ENCODE measurements at regions not wholly inside any gene's neighbourhood (a gene's known extent, or its start where the extent isn't known, plus 50 kb on each side); places are given as distances from the start of the nearest gene placed in this dataset.

- DNase-seq (ENCODE audit: low spot score): no peak
- Histone ChIP-seq H3K4me1 (ENCODE audit: control insufficient read depth in 4 of 4, insufficient read depth in 4 of 4, low read length in 3 of 4) (no peaks in the 10 kb centered on the region), H3K27ac (ENCODE audit: low read depth in 1 of 2, low read length in 2 of 2) (no peak overlapping the region), H3K9ac (ENCODE audit: low read depth in 1 of 2, low read length in 2 of 2) (no peak overlapping the region), H3K36me3 (ENCODE audit: control insufficient read depth in 4 of 4, insufficient read depth in 3 of 4, low read depth in 1 of 4, low read length in 3 of 4) (no peaks in the 10 kb centered on the region), H3K4me3 (ENCODE audit: low read depth in 1 of 3, low read length in 3 of 3) (no peak overlapping the region), H3K9me3 (ENCODE audit: control insufficient read depth in 4 of 4, low read length in 3 of 4) (no peaks in the 10 kb centered on the region), H3K27me3 (ENCODE audit: control insufficient read depth in 4 of 4, insufficient read depth in 4 of 4, low read length in 3 of 4) (no peaks in the 10 kb centered on the region)
- WGBS: 71% methylated on average over 2 of the region's 2 CpGs
- no peak for TF ChIP-seq HNF4A (conservative IDR thresholded peaks at IDR 0.05)
- no peak for TF ChIP-seq SP1 (IDR thresholded peaks at IDR 0.05)
- TF ChIP-seq, protein P1, sequence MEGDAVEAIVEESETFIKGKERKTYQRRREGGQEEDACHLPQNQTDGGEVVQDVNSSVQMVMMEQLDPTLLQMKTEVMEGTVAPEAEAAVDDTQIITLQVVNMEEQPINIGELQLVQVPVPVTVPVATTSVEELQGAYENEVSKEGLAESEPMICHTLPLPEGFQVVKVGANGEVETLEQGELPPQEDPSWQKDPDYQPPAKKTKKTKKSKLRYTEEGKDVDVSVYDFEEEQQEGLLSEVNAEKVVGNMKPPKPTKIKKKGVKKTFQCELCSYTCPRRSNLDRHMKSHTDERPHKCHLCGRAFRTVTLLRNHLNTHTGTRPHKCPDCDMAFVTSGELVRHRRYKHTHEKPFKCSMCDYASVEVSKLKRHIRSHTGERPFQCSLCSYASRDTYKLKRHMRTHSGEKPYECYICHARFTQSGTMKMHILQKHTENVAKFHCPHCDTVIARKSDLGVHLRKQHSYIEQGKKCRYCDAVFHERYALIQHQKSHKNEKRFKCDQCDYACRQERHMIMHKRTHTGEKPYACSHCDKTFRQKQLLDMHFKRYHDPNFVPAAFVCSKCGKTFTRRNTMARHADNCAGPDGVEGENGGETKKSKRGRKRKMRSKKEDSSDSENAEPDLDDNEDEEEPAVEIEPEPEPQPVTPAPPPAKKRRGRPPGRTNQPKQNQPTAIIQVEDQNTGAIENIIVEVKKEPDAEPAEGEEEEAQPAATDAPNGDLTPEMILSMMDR (IDR thresholded peaks at IDR 0.05; ENCODE audit: low read depth, low read length, missing input control): no peak
- TF ChIP-seq RXRA (IDR thresholded peaks at IDR 0.05): no peak
- no peak for TF ChIP-seq ZBTB33 (IDR thresholded peaks at IDR 0.05)
- TF ChIP-seq, protein P2, sequence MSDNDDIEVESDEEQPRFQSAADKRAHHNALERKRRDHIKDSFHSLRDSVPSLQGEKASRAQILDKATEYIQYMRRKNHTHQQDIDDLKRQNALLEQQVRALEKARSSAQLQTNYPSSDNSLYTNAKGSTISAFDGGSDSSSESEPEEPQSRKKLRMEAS (IDR thresholded peaks at IDR 0.05): no peak
- no peak for TF ChIP-seq RAD21 (IDR thresholded peaks at IDR 0.05)
- no peak for TF ChIP-seq REST (IDR thresholded peaks at IDR 0.05)
Measured at GRCh38 chr5:124895236-124895635, 148.8 kb upstream of the ZNF608 start.

GRCh38 chr5:124901081-124901480 is 154.6 kb upstream of the ZNF608 start:
- H3K36me3 ChIP-seq (ENCODE audit: control insufficient read depth in 4 of 4, insufficient read depth in 3 of 4, low read depth in 1 of 4, low read length in 3 of 4): no peaks in the 10 kb centered on the region
- H3K4me3 ChIP-seq (ENCODE audit: low read depth in 1 of 3, low read length in 3 of 3): no peak overlapping the region
- peaks cover 0 to under 1% (median 0%) of the 10 kb centered on the region in 4 donors for H3K4me1 ChIP-seq (ENCODE audit: control insufficient read depth in 4 of 4, insufficient read depth in 4 of 4, low read length in 3 of 4)
- no peak for DNase-seq (ENCODE audit: low spot score)
- H3K9me3 ChIP-seq (ENCODE audit: control insufficient read depth in 4 of 4, low read length in 3 of 4): no peaks in the 10 kb centered on the region
- H3K9ac ChIP-seq (ENCODE audit: low read depth in 1 of 2, low read length in 2 of 2): no peak overlapping the region
- H3K27ac ChIP-seq (ENCODE audit: low read depth in 1 of 2, low read length in 2 of 2): no peak overlapping the region
- H3K27me3 ChIP-seq (ENCODE audit: control insufficient read depth in 4 of 4, insufficient read depth in 4 of 4, low read length in 3 of 4): no peaks in the 10 kb centered on the region
- no peak for TF ChIP-seq HNF4G (IDR thresholded peaks at IDR 0.05)
- no peak for TF ChIP-seq ZBTB33 (IDR thresholded peaks at IDR 0.05)
- TF ChIP-seq SP1 (IDR thresholded peaks at IDR 0.05): no peak
- TF ChIP-seq REST (IDR thresholded peaks at IDR 0.05): no peak
- TF ChIP-seq, protein P1 (IDR thresholded peaks at IDR 0.05; ENCODE audit: low read depth, low read length, missing input control): no peak
- TF ChIP-seq GABPA (IDR thresholded peaks at IDR 0.05 in 1 of 2, conservative IDR thresholded peaks at IDR 0.05 in 1 of 2): no peak
- TF ChIP-seq FOXA1 (IDR thresholded peaks at IDR 0.05): no peak
- no peak for TF ChIP-seq RAD21 (IDR thresholded peaks at IDR 0.05)
- no peak for TF ChIP-seq FOXA2 (IDR thresholded peaks at IDR 0.05)
- no peak for TF ChIP-seq TAF1 (conservative IDR thresholded peaks at IDR 0.05)
- no peak for TF ChIP-seq ATF3 (IDR thresholded peaks at IDR 0.05)
- TF ChIP-seq, protein P2 (IDR thresholded peaks at IDR 0.05): no peak
- no peak for TF ChIP-seq RXRA (IDR thresholded peaks at IDR 0.05)

Data from liver (tissue), 8 donors.